ENCODE measurements at regions not wholly inside any gene's neighbourhood (a gene's known extent, or its start where the extent isn't known, plus 50 kb on each side); places are given as distances from the start of the nearest gene placed in this dataset.

GRCh38 chr2:134195341-134195740, 58.5 kb upstream of the MGAT5 start:
- H3K9me3 ChIP-seq (ENCODE audit: insufficient read depth, low read length): no peaks in the 10 kb centered on the region
- H3K4me3 ChIP-seq (ENCODE audit: insufficient read length, low read depth): no peak overlapping the region
- no peak overlapping the region for H3K9ac ChIP-seq (ENCODE audit: insufficient read length, low read depth)
- H3K27me3 ChIP-seq (ENCODE audit: insufficient read depth, insufficient read length): no peaks in the 10 kb centered on the region
- TF ChIP-seq SUZ12 (IDR thresholded peaks at IDR 0.05; ENCODE audit: extremely low read depth, insufficient read depth, insufficient read length): no peak
- TF ChIP-seq ZNF274 (IDR thresholded peaks at IDR 0.05; ENCODE audit: low read depth, low read length): no peak
- TF ChIP-seq YY1 (IDR thresholded peaks at IDR 0.05; ENCODE audit: insufficient read depth, insufficient read length): no peak
- H3K4me1 ChIP-seq (ENCODE audit: insufficient read depth, insufficient read length): peaks cover 2% of the 10 kb centered on the region
- no peak for DNase-seq (ENCODE audit: low read depth, low spot score)
- no peaks in the 10 kb centered on the region for H3K36me3 ChIP-seq (ENCODE audit: insufficient read depth, insufficient read length, low read length)

GRCh38 chr2:134197445-134197844, 56.4 kb upstream of the MGAT5 start:
- no peak overlapping the region for H3K4me3 ChIP-seq (ENCODE audit: insufficient read length, low read depth)
- TF ChIP-seq YY1 (IDR thresholded peaks at IDR 0.05; ENCODE audit: insufficient read depth, insufficient read length) (no peak), ZNF274 (IDR thresholded peaks at IDR 0.05; ENCODE audit: low read depth, low read length) (no peak), SUZ12 (IDR thresholded peaks at IDR 0.05; ENCODE audit: extremely low read depth, insufficient read depth, insufficient read length) (no peak)
- no peak overlapping the region for H3K9ac ChIP-seq (ENCODE audit: insufficient read length, low read depth)
- no peak for DNase-seq (ENCODE audit: low read depth, low spot score)
- H3K9me3 ChIP-seq (ENCODE audit: insufficient read depth, low read length): no peaks in the 10 kb centered on the region
- H3K36me3 ChIP-seq (ENCODE audit: insufficient read depth, insufficient read length, low read length): no peaks in the 10 kb centered on the region
- H3K27me3 ChIP-seq (ENCODE audit: insufficient read depth, insufficient read length): no peaks in the 10 kb centered on the region
- H3K4me1 ChIP-seq (ENCODE audit: insufficient read depth, insufficient read length): no peaks in the 10 kb centered on the region

- DNase-seq (ENCODE audit: low read depth, low spot score): no peak
- Histone ChIP-seq H3K27me3 (ENCODE audit: insufficient read depth, insufficient read length) (no peaks in the 10 kb centered on the region), H3K4me3 (ENCODE audit: insufficient read length, low read depth) (no peak overlapping the region), H3K9ac (ENCODE audit: insufficient read length, low read depth) (no peak overlapping the region), H3K9me3 (ENCODE audit: insufficient read depth, low read length) (no peaks in the 10 kb centered on the region), H3K36me3 (ENCODE audit: insufficient read depth, insufficient read length, low read length) (no peaks in the 10 kb centered on the region), H3K4me1 (ENCODE audit: insufficient read depth, insufficient read length) (no peaks in the 10 kb centered on the region)
- TF ChIP-seq YY1 (IDR thresholded peaks at IDR 0.05; ENCODE audit: insufficient read depth, insufficient read length): no peak
- no peak for TF ChIP-seq SUZ12 (IDR thresholded peaks at IDR 0.05; ENCODE audit: extremely low read depth, insufficient read depth, insufficient read length)
- TF ChIP-seq ZNF274 (IDR thresholded peaks at IDR 0.05; ENCODE audit: low read depth, low read length): no peak
These were observed 55.8 kb upstream of the MGAT5 start for GRCh38 chr2:134198006-134198634.

- Histone ChIP-seq H3K9me3 (ENCODE audit: insufficient read depth, low read length) (peaks cover 9% of the 10 kb centered on the region; the same call in 1 of the 2 replicates), H3K4me1 (ENCODE audit: insufficient read depth, insufficient read length) (no peaks in the 10 kb centered on the region), H3K4me3 (ENCODE audit: insufficient read length, low read depth) (no peak overlapping the region), H3K36me3 (ENCODE audit: insufficient read depth, insufficient read length, low read length) (no peaks in the 10 kb centered on the region), H3K27me3 (ENCODE audit: insufficient read depth, insufficient read length) (no peaks in the 10 kb centered on the region), H3K9ac (ENCODE audit: insufficient read length, low read depth) (no peak overlapping the region)
- no peak for DNase-seq (ENCODE audit: low read depth, low spot score)
- TF ChIP-seq ZNF274 (IDR thresholded peaks at IDR 0.05; ENCODE audit: low read depth, low read length) (no peak), SUZ12 (IDR thresholded peaks at IDR 0.05; ENCODE audit: extremely low read depth, insufficient read depth, insufficient read length) (no peak), YY1 (IDR thresholded peaks at IDR 0.05; ENCODE audit: insufficient read depth, insufficient read length) (no peak)
These were observed 54.7 kb upstream of the MGAT5 start for GRCh38 chr2:134199123-134199522.

GRCh38 chr2:134200036-134200618, 53.7 kb upstream of the MGAT5 start:
- H3K4me1 ChIP-seq (ENCODE audit: insufficient read depth, insufficient read length): no peaks in the 10 kb centered on the region
- H3K9me3 ChIP-seq (ENCODE audit: insufficient read depth, low read length): peaks cover 15% of the 10 kb centered on the region; the same call in 1 of the 2 replicates
- no peak overlapping the region for H3K4me3 ChIP-seq (ENCODE audit: insufficient read length, low read depth)
- no peaks in the 10 kb centered on the region for H3K36me3 ChIP-seq (ENCODE audit: insufficient read depth, insufficient read length, low read length)
- no peak for DNase-seq (ENCODE audit: low read depth, low spot score)
- no peak overlapping the region for H3K9ac ChIP-seq (ENCODE audit: insufficient read length, low read depth)
- TF ChIP-seq ZNF274 (IDR thresholded peaks at IDR 0.05; ENCODE audit: low read depth, low read length) (no peak), SUZ12 (IDR thresholded peaks at IDR 0.05; ENCODE audit: extremely low read depth, insufficient read depth, insufficient read length) (no peak), YY1 (IDR thresholded peaks at IDR 0.05; ENCODE audit: insufficient read depth, insufficient read length) (no peak)
- no peaks in the 10 kb centered on the region for H3K27me3 ChIP-seq (ENCODE audit: insufficient read depth, insufficient read length)

GRCh38 chr2:134201533-134201932, 52.3 kb upstream of the MGAT5 start:
- Histone ChIP-seq H3K4me3 (ENCODE audit: insufficient read length, low read depth) (no peak overlapping the region), H3K9me3 (ENCODE audit: insufficient read depth, low read length) (peaks cover 15% of the 10 kb centered on the region; the same call in 1 of the 2 replicates), H3K36me3 (ENCODE audit: insufficient read depth, insufficient read length, low read length) (no peaks in the 10 kb centered on the region), H3K27me3 (ENCODE audit: insufficient read depth, insufficient read length) (no peaks in the 10 kb centered on the region), H3K4me1 (ENCODE audit: insufficient read depth, insufficient read length) (peaks cover 3% of the 10 kb centered on the region), H3K9ac (ENCODE audit: insufficient read length, low read depth) (no peak overlapping the region)
- TF ChIP-seq ZNF274 (IDR thresholded peaks at IDR 0.05; ENCODE audit: low read depth, low read length): no peak
- TF ChIP-seq YY1 (IDR thresholded peaks at IDR 0.05; ENCODE audit: insufficient read depth, insufficient read length): no peak
- no peak for TF ChIP-seq SUZ12 (IDR thresholded peaks at IDR 0.05; ENCODE audit: extremely low read depth, insufficient read depth, insufficient read length)
- DNase-seq (ENCODE audit: low read depth, low spot score): no peak

- TF ChIP-seq YY1 (IDR thresholded peaks at IDR 0.05; ENCODE audit: insufficient read depth, insufficient read length): no peak
- TF ChIP-seq ZNF274 (IDR thresholded peaks at IDR 0.05; ENCODE audit: low read depth, low read length): no peak
- no peak for TF ChIP-seq SUZ12 (IDR thresholded peaks at IDR 0.05; ENCODE audit: extremely low read depth, insufficient read depth, insufficient read length)
- H3K9me3 ChIP-seq (ENCODE audit: insufficient read depth, low read length): peaks cover 15% of the 10 kb centered on the region; the same call in 1 of the 2 replicates
- no peak for DNase-seq (ENCODE audit: low read depth, low spot score)
- no peak overlapping the region for H3K4me3 ChIP-seq (ENCODE audit: insufficient read length, low read depth)
- no peaks in the 10 kb centered on the region for H3K36me3 ChIP-seq (ENCODE audit: insufficient read depth, insufficient read length, low read length)
- peaks cover 4% of the 10 kb centered on the region for H3K4me1 ChIP-seq (ENCODE audit: insufficient read depth, insufficient read length)
- H3K27me3 ChIP-seq (ENCODE audit: insufficient read depth, insufficient read length): no peaks in the 10 kb centered on the region
- H3K9ac ChIP-seq (ENCODE audit: insufficient read length, low read depth): no peak overlapping the region
These were observed 51.5 kb upstream of the MGAT5 start for GRCh38 chr2:134202371-134202770.
